Calu3 (cell line): ENCODE measurements at regions not wholly inside any gene's neighbourhood (a gene's known extent, or its start where the extent isn't known, plus 50 kb on each side); places are given as distances from the start of the nearest gene placed in this dataset.
A peak's percentile ranks its signal among the peaks of the same experiment; 100 is the strongest.

Source experiments
- BruUV-seq: library from RNA; stranded (reverse); fragments of 400-500 nt; replicated peaks from 2 replicates; lab custom pipeline; 2021; lab: Mats Ljungman, UMichigan
- CTCF ChIA-PET: fragments of 300-600 bp; sonication (Branson Sonifier 250); formaldehyde crosslinking; loops from one replicate; lab custom pipeline; 2022; ENCODE audit warnings: antibody characterized with exemption; lab: Charles Lee
- DNase-seq: peaks from one replicate; pipeline ENCODE4 v3.0.0; 2022
- H3K27ac Mint-ChIP-seq: one replicate; pipeline ENCODE4 v1.8.0; 2022; ENCODE audit warnings: mixed read lengths; ENCODE audit not compliant: unreplicated experiment
- H3K27me3 Mint-ChIP-seq: one replicate; pipeline ENCODE4 v1.8.0; 2022; ENCODE audit warnings: mixed read lengths; ENCODE audit not compliant: unreplicated experiment
- H3K36me3 Mint-ChIP-seq: one replicate; pipeline ENCODE4 v1.8.0; 2022; ENCODE audit warnings: mild to moderate bottlenecking, moderate library complexity, mixed read lengths; ENCODE audit not compliant: insufficient read depth, unreplicated experiment
- H3K4me1 Mint-ChIP-seq: one replicate; pipeline ENCODE4 v1.8.0; 2022; ENCODE audit warnings: mild to moderate bottlenecking, low read depth, mixed read lengths; ENCODE audit not compliant: unreplicated experiment
- H3K4me3 Mint-ChIP-seq: one replicate; pipeline ENCODE4 v1.8.0; 2022; ENCODE audit warnings: mild to moderate bottlenecking, low read depth, moderate library complexity, mixed read lengths; ENCODE audit not compliant: unreplicated experiment
- H3K9me3 Mint-ChIP-seq: one replicate; pipeline ENCODE4 v1.8.0; 2022; ENCODE audit warnings: low read depth, mixed read lengths; ENCODE audit not compliant: unreplicated experiment
- intact Hi-C: fragments of 100-400 bp; cut with micrococcal nuclease; formaldehyde crosslinking; loops from one replicate; pipeline ENCODE4 v1.10.0; 2022; ENCODE audit not compliant: unreplicated experiment
- TF ChIP-seq, protein P1 (sequence below): fragments of 200-600 bp; IDR thresholded peaks from one replicate; pipeline ENCODE4 v1.8.0; 2022; ENCODE audit warnings: antibody characterized with exemption; ENCODE audit not compliant: unreplicated experiment

- Mint-ChIP-seq H3K27ac (no peak overlapping the region), H3K27me3 (no peaks in the 10 kb centered on the region), H3K9me3 (no peaks in the 10 kb centered on the region), H3K4me1 (no peaks in the 10 kb centered on the region), H3K4me3 (no peak overlapping the region), H3K36me3 (no peaks in the 10 kb centered on the region)
- CTCF ChIA-PET = interaction anchor here (0.7 kb wide), 1 partner anchor 549 kb away, joined by 3 read pairs; no protein-coding TSS in a partner anchor
- TF ChIP-seq, protein P1, sequence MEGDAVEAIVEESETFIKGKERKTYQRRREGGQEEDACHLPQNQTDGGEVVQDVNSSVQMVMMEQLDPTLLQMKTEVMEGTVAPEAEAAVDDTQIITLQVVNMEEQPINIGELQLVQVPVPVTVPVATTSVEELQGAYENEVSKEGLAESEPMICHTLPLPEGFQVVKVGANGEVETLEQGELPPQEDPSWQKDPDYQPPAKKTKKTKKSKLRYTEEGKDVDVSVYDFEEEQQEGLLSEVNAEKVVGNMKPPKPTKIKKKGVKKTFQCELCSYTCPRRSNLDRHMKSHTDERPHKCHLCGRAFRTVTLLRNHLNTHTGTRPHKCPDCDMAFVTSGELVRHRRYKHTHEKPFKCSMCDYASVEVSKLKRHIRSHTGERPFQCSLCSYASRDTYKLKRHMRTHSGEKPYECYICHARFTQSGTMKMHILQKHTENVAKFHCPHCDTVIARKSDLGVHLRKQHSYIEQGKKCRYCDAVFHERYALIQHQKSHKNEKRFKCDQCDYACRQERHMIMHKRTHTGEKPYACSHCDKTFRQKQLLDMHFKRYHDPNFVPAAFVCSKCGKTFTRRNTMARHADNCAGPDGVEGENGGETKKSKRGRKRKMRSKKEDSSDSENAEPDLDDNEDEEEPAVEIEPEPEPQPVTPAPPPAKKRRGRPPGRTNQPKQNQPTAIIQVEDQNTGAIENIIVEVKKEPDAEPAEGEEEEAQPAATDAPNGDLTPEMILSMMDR = no peak
- no TSS peak for BruUV-seq
- intact Hi-C loops = no loop called here
- DNase-seq = no peak
Observed at GRCh38 chr5:121350181-121350930, 501.3 kb upstream of the FTMT start.

DNA sequence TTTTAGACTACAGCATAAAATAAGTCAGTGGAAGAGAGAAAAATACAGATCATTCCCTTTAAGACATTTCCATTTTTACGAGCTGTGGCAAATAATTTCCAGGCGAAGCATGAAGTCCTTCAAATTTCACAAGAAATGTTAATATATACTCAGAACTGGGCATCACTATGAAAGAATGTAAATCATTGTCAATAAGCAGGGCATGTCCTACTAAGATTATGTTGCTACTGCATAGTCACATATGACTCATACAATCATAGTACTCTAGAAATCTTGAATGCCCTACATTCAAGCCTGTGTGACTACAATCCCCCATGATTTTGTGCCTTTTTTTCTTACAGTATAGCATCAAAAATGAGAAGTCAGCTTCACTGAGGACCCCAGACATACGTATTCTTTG, 485.2 kb upstream of the FTMT start:
- no peaks in the 10 kb centered on the region for H3K27me3 Mint-ChIP-seq
- peaks cover 11% of the 10 kb centered on the region for H3K4me1 Mint-ChIP-seq
- no peaks in the 10 kb centered on the region for H3K9me3 Mint-ChIP-seq
- H3K27ac Mint-ChIP-seq = peak overlapping the region; percentile 54
- H3K4me3 Mint-ChIP-seq = no peak overlapping the region
- CTCF ChIA-PET = no interaction called here
- intact Hi-C loops = no loop called here
- DNase-seq = no peak
- no peaks in the 10 kb centered on the region for H3K36me3 Mint-ChIP-seq
- no TSS peak for BruUV-seq
- TF ChIP-seq, protein P1 = no peak

DNA sequence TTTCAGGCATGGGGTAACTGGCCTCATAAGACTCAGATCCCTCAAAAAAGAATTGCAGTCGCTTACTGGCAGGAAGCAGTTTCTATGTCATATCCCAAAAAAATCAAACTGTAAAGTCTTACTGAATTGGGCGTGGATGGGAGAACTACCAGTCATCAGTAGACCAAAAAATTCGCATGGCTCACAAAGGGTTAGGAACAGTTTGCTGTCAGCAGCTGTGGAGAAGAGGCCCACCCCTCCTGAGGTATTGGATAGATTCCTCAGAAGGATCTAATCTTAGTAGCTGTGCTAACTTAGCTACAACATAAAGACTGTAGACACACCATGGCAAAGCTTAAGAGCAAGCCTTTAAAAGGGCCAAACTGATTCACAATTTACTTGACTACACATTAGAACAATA, 478.3 kb upstream of the FTMT start:
- Mint-ChIP-seq H3K27ac (no peak overlapping the region), H3K36me3 (no peaks in the 10 kb centered on the region), H3K4me1 (no peaks in the 10 kb centered on the region), H3K27me3 (no peaks in the 10 kb centered on the region), H3K9me3 (no peaks in the 10 kb centered on the region), H3K4me3 (no peak overlapping the region)
- DNase-seq = no peak
- CTCF ChIA-PET = no interaction called here
- intact Hi-C loops = no loop called here
- no TSS peak for BruUV-seq
- TF ChIP-seq, protein P1 = no peak

GRCh38 chr5:121377461-121377860, 474.2 kb upstream of the FTMT start:
- BruUV-seq = no TSS peak
- Mint-ChIP-seq H3K27ac (no peak overlapping the region), H3K4me3 (no peak overlapping the region), H3K9me3 (no peaks in the 10 kb centered on the region), H3K36me3 (no peaks in the 10 kb centered on the region), H3K4me1 (no peaks in the 10 kb centered on the region), H3K27me3 (no peaks in the 10 kb centered on the region)
- intact Hi-C loops = no loop called here
- TF ChIP-seq, protein P1 = no peak
- no peak for DNase-seq
- CTCF ChIA-PET = interaction anchor here (0.6 to 0.7 kb wide), 2 partner anchors 76 to 101 kb away, joined by 3 read pairs; no protein-coding TSS in a partner anchor
